NCI-H1694 (cell line): ENCODE measurements at regions not wholly inside any gene's neighbourhood (a gene's known extent, or its start where the extent isn't known, plus 50 kb on each side); places are given as distances from the start of the nearest gene placed in this dataset.
"Not testable (repeated sequence)": the region's sequence is repeated elsewhere in the genome, so short reads cannot be mapped to it uniquely, and the experiment has no call there.

Source experiments
- DNase-seq: peaks from one replicate; lab custom pipeline; 2025; lab: John Stamatoyannopoulos, UW

GRCh38 chr3:26375843-26376530, 246.6 kb upstream of the LRRC3B start:
- no peak for DNase-seq

- DNase-seq, result no peak
Observed at GRCh38 chr3:26381411-26381810, 241.2 kb upstream of the LRRC3B start.

- no peak for DNase-seq
Observed at GRCh38 chr3:26406636-26407035, 215.9 kb upstream of the LRRC3B start.

GRCh38 chr3:26418553-26418952, 204.0 kb upstream of the LRRC3B start:
- DNase-seq, result no peak

DNA sequence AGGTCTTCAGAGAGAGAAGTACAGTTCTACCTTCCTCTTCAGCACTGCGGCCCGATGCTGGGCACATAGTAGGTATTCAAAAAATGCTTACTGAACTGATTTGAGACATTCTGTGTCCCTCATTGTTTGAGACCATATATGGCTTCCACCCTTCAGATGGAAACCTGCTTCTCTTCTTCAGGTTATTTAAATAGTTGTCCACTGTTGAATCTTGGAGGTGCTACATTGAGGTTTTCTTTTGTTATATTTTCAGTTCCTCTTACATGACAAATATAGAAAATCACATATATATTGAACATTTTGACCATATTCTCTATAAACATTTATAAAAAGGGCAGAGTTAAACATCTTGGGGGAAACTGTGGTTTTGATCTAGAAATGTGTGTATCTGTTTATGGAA, 200.2 kb upstream of the LRRC3B start:
- DNase-seq, result no peak

GRCh38 chr3:26425076-26425475, 197.5 kb upstream of the LRRC3B start:
- DNase-seq, result no peak

DNA sequence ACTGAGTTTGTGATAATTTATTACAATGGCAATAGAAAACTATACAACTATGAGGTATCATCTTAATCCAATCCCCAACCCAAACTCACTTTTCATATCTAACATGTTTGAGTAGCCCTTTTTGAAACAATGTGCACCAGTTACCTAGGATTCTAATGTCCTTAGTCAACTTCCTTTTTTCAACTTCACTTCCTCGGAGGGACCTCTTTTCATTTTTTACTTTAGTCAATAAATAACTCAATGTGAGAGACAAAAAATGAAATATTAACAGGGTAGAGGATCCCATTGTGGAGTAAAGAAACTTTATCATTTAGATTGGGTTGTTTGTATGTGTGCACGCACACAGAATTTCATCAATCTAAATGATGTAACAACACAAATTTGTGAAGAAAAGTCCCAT, 193.6 kb upstream of the LRRC3B start:
- DNase-seq, result no peak

- DNase-seq, result no peak
Observed at GRCh38 chr3:26437678-26438077, 184.9 kb upstream of the LRRC3B start.

DNA sequence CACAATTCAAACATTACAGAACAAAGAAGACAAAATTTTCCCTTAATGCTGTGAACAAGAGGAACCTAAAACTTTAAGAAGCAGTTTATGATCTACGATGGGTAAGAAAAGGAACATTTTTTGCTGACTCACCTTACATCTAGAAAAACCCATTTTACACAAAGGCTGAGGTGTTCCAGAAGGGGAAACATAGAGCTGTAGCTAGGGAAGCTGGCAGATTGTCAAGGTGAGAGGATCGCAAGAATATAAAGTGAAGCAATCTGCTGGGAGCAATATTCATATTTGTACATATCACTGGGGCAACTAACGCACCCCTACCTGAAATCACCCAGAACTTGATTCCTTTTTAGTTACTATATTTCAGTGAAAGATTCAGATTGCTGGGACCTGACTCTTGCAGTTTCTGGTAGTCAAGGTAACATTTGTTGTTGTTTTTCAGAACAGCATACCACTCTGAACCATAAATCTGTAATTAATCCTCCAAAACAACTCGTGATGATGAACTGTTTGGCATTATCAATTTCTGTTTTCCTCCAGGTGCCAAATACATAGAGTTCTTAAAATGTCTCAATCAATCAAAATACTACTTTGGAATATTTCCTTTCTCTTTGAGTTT, 184.1 kb upstream of the LRRC3B start:
- DNase-seq, result no peak

DNA sequence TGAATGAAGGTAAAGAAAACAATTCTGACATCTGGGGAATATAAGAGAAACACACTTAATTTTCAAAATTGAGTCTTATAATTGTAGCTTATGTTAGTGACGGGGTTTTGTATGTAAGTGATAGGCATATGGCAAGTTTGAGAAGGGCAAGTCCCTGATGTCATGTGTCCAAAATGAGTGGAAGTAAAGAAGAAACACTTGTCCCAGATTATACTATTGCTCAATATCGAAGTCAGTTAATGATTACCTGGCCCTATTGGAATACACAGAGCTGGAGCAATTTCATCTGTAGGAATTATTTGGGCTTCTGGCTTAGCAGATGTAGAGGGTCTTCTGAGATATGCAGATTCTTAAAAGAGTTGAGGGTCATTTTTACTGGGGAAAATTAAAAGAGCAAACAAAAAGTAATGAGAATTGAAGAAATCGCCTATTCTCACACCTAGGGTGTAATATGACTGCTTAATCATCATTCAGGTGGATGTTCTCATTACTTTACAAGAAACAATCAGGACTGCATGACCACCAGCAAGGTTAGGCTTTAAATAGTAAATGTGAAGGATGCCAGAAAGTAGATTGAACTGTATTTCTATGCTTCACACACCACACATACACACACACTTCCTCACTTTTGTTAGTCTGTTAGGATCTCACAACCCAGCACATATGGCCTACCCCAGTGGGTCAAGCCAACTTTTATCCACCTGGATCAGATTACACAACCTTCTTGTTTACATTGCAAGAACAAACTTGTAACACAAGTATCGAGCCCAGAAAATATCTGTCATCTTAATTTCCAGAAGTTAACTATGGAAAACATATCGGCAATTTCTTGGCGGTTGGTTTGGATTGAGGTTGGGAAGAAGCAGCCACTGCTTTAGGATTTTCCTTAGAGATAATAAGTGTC, 183.3 kb upstream of the LRRC3B start:
- no peak for DNase-seq

DNA sequence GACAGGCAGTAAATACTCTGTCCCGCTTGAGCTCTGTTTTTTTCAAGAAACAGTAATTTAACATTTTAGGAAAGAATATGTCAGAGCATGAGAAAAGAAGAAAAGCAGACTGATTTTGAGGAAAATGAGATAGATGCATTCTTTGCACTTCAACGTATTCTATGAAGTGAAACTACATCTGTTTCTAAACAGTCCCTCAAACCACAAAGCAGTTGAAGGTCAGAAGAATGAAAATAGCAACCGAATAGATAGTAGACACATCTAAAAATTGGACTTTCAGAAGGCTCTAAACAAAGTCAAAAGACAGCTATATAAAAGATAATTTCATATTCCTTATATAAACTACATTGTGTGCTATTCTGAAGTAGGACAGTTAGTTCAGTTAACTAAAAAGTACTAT, 172.6 kb upstream of the LRRC3B start:
- DNase-seq, result no peak

DNA sequence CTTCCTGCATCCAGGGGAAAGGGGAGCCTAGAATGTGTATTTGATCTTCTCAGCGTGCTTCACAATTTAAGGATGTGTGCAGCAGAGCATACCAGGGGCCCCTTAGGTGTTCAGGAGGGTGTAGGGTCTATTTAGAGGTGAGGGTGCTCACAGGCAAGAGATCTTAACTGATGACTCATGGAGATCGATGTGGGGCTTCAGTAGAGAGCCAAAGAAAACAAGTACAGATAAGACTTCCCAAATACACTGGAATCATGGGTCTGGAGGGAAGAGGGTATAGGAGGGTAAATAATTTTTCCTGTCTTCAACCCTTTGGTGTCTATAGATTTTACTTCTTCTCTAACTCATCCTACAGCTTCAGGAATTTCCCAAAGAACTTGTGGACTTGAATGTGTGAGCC, 170.2 kb upstream of the LRRC3B start:
- no peak for DNase-seq

GRCh38 chr3:26460985-26461384, 161.6 kb upstream of the LRRC3B start:
- DNase-seq, result no peak

- DNase-seq, result no peak
Observed at GRCh38 chr3:26472345-26472744, 150.2 kb upstream of the LRRC3B start.

- DNase-seq, result no peak
Observed at GRCh38 chr3:26474706-26475105, 147.9 kb upstream of the LRRC3B start.

DNA sequence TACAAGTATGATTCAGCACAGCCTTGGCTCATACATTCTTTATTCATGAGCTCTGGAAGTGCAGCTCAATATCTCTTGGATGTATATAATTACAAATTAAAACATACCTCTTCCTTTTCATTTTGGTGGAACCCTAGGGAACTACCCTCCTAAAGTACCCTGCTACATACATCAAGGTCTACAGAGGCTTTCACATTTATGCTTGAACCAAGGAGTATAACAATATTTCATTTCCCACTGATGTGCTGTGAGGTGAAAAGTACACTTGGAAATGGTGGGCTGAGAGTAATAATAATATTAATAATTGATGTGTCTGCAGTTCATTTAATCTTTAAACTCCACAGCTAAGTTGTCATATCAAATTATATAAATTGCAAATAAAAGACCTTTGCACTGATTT, 142.2 kb upstream of the LRRC3B start:
- DNase-seq, result no peak

- DNase-seq, result no peak
Observed at GRCh38 chr3:26484140-26484539, 138.4 kb upstream of the LRRC3B start.

GRCh38 chr3:26498271-26498670, 124.3 kb upstream of the LRRC3B start:
- no peak for DNase-seq

DNA sequence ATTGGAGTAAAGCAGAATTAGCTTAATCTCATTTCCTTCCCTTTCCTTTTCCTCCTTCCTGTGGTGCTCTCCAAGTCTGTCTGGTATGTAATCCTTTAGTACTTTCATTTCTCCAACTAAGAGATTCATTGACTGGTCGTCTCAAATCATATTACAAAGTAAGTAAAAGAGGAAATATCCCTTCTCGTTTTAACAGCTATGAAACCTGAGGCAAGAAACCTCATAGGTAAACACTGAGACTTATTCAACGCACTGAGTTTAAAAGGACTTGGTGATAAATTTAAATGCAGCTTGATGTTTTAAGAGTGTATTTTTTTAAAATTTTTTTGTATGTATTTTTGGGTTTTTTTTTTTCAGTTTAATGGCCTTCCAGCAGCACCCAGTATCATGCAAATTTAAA, 117.2 kb upstream of the LRRC3B start:
- DNase-seq, result no peak

GRCh38 chr3:26514445-26515029, 108.0 kb upstream of the LRRC3B start:
- not testable (repeated sequence) for DNase-seq

DNA sequence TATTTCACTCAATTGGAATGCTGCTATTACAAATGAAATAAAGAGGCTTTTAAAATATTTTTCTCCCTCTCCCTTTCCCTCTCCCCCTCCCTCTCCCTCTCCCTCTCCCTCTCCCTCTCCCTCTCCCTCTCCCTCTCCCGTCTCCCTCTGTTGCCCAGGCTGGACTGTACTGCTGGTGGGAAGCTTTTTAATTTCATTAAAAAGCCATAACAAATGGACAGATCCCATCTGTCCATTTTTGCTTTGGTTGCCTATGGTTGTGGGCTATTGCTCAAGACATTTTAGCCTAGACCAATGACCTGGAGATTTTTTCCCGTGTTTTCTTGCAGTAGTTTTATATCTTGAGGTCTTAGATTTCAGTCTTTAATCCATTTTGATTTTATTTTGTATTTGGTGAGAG, 107.2 kb upstream of the LRRC3B start:
- DNase-seq, result no peak

DNA sequence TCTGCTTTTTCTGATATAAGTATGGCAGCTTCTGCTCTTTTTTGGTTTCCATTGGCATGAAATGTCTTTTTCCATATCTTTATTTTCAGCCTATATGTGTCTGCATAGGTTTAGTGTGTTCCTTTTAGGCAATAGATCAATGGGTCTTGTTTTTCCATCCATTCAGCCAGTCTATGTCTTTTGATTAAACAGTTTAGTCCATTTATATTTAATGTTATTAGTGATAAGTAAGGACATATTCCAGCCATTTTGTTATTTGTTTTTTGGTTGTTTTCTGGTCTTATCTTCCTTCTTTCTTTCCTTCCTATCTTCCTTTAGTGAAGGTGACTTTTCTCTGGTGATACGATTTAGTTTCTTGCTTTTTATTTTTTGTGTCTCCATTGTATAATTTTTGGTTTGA, 101.3 kb upstream of the LRRC3B start:
- DNase-seq, result no peak

GRCh38 chr3:26522919-26523318, 99.7 kb upstream of the LRRC3B start:
- DNase-seq, result no peak
